SK-N-SH (cell line): ENCODE measurements at regions not wholly inside any gene's neighbourhood (a gene's known extent, or its start where the extent isn't known, plus 50 kb on each side); places are given as distances from the start of the nearest gene placed in this dataset.

Source experiments
- CTCF ChIA-PET: fragments of 300-600, 350-600 bp; formaldehyde crosslinking; extraction: SDS; loops from one replicate; lab custom pipeline; 2021; lab: Yijun Ruan, JAX
- POLR2A ChIA-PET: fragments of 350-600 bp; sonication (Branson Sonifier 250); formaldehyde crosslinking; extraction: SDS; loops from one replicate; lab custom pipeline; 2020; ENCODE audit warnings: antibody characterized with exemption, inconsistent platforms; lab: Yijun Ruan, JAX
- DNase-seq: peaks from one replicate; pipeline ENCODE4 v3.0.0; 2012
- H2AFZ ChIP-seq: fragments of 200-600 bp; sonication (generic); 2 replicates; pipeline ENCODE4 v1.8.1; 2016; ENCODE audit warnings: antibody characterized with exemption, mild to moderate bottlenecking, low read depth
- H3F3A ChIP-seq: fragments of 200-600 bp; sonication (generic); replicated peaks from 2 replicates; pipeline ENCODE3; 2016; ENCODE audit warnings: antibody characterized with exemption, mild to moderate bottlenecking; ENCODE audit not compliant: insufficient read depth
- H3K27ac ChIP-seq, 2 experiments: fragments of 200-500 bp in 1 of 2; fragments of 200-600 bp in 1 of 2; sonication (Bioruptor generic) in 1 of 2; sonication (generic), shearing (Covaris generic) in 1 of 2; 2 replicates each; pipeline versions ENCODE4 v1.5.1 to v1.6.1; 2014 to 2016; ENCODE audit warnings: low read depth in 2 of 2, inconsistent platforms in 1 of 2, low read length in 1 of 2, mild to moderate bottlenecking in 1 of 2, mixed read lengths in 1 of 2
- H3K27me3 ChIP-seq: fragments of 200-600 bp; sonication (generic), shearing (Covaris generic); 2 replicates; pipeline ENCODE4 v1.6.1; 2016; ENCODE audit warnings: mixed run types; ENCODE audit not compliant: insufficient read depth
- H3K36me3 ChIP-seq, 2 experiments: fragments of 200-500 bp in 1 of 2; fragments of 200-600 bp in 1 of 2; sonication (Bioruptor generic) in 1 of 2; sonication (generic) in 1 of 2; replicated peaks in 1 of 2; 2 replicates each; pipeline versions ENCODE3 to v1.5.1; 2014 to 2016; ENCODE audit warnings: low read length in 1 of 2, mild to moderate bottlenecking in 1 of 2; ENCODE audit not compliant: insufficient read depth in 2 of 2, control insufficient read depth in 1 of 2
- H3K4me1 ChIP-seq, 2 experiments: fragments of 200-500 bp in 1 of 2; fragments of 200-600 bp in 1 of 2; sonication (Bioruptor generic) in 1 of 2; sonication (generic), shearing (Covaris generic) in 1 of 2; 2 replicates each; pipeline versions ENCODE4 v1.5.1 to v1.6.1; 2014 to 2016; ENCODE audit warnings: low read depth in 1 of 2, low read length in 1 of 2, mixed run types in 1 of 2; ENCODE audit not compliant: insufficient read depth in 2 of 2, control insufficient read depth in 1 of 2
- H3K4me2 ChIP-seq: fragments of 200-600 bp; sonication (generic), shearing (Covaris generic); 2 replicates; pipeline ENCODE4 v1.6.1; 2017; ENCODE audit warnings: mixed run types
- H3K4me3 ChIP-seq, 2 experiments: fragments of 200-500 bp in 1 of 2; fragments of 200-600 bp in 1 of 2; sonication (Bioruptor generic) in 1 of 2; sonication (generic), shearing (Covaris generic) in 1 of 2; 2 replicates each; pipeline versions ENCODE4 v1.5.1 to v1.8.1; 2014 to 2016; ENCODE audit warnings: low read depth in 2 of 2, inconsistent platforms in 1 of 2, low read length in 1 of 2, mild to moderate bottlenecking in 1 of 2, mixed read lengths in 1 of 2, moderate library complexity in 1 of 2
- H3K79me2 ChIP-seq: fragments of 200-600 bp; sonication (generic); 2 replicates; pipeline ENCODE4 v1.8.1; 2017; ENCODE audit warnings: mild to moderate bottlenecking; ENCODE audit not compliant: insufficient read depth
- H3K9ac ChIP-seq: fragments of 200-600 bp; sonication (generic); 2 replicates; pipeline ENCODE4 v1.6.1; 2017; ENCODE audit warnings: mixed run types
- H3K9me2 ChIP-seq: fragments of 200-600 bp; sonication (generic); 2 replicates; pipeline ENCODE4 v1.6.1; 2017; ENCODE audit warnings: mixed run types
- H3K9me3 ChIP-seq: fragments of 200-600 bp; sonication (generic); 2 replicates; pipeline ENCODE4 v1.6.1; 2017; ENCODE audit warnings: mixed run types, mild to moderate bottlenecking, moderate library complexity
- H4K20me1 ChIP-seq: fragments of 200-600 bp; sonication (generic); 2 replicates; pipeline ENCODE4 v1.6.1; 2017; ENCODE audit warnings: mild to moderate bottlenecking, mixed run types; ENCODE audit not compliant: insufficient read depth
- CHD2 ChIP-seq: fragments of 150-350 bp; IDR thresholded peaks from 2 replicates; pipeline ENCODE4 v1.6.1; 2018; ENCODE audit warnings: low read length; ENCODE audit not compliant: partially characterized antibody
- CTCF ChIP-seq: fragments of 200-600 bp; sonication (generic); IDR thresholded peaks from 2 replicates; pipeline ENCODE4 v1.6.1; 2017; ENCODE audit warnings: antibody characterized with exemption, mild to moderate bottlenecking, moderate library complexity
- ELF1 ChIP-seq: IDR thresholded peaks from 2 replicates; pipeline ENCODE4 v1.4.0; 2012
- EP300 ChIP-seq, 2 experiments: IDR thresholded peaks; 2 replicates each; pipeline versions ENCODE4 v1.4.0 to v1.6.1; 2012; ENCODE audit warnings: borderline replicate concordance in 1 of 2, low read depth in 1 of 2, low read length in 1 of 2
- FOSL2 ChIP-seq: IDR thresholded peaks from 2 replicates; pipeline ENCODE4 v1.4.0; 2012; ENCODE audit warnings: low read depth, mild to moderate bottlenecking, moderate library complexity, borderline replicate concordance
- FOXJ3 ChIP-seq: sonication (generic); formaldehyde crosslinking; IDR thresholded peaks from 2 replicates; pipeline ENCODE4 v1.5.1; 2020; ENCODE audit warnings: mild to moderate bottlenecking, missing genetic modification reagents
- FOXM1 ChIP-seq: IDR thresholded peaks from 2 replicates; pipeline ENCODE4 v1.4.0; 2012; ENCODE audit warnings: low read depth, mild to moderate bottlenecking
- GABPA ChIP-seq: IDR thresholded peaks from 2 replicates; pipeline ENCODE4 v1.4.0; 2012; ENCODE audit warnings: low read depth, mild to moderate bottlenecking
- GATA2 ChIP-seq: sonication (generic); formaldehyde crosslinking; IDR thresholded peaks from 2 replicates; pipeline ENCODE4 v1.5.0; 2020; ENCODE audit warnings: mild to moderate bottlenecking, missing genetic modification reagents
- JUND ChIP-seq: IDR thresholded peaks from 2 replicates; pipeline ENCODE4 v1.4.0; 2012
- MAX ChIP-seq: IDR thresholded peaks from 2 replicates; pipeline ENCODE4 v1.4.0; 2012; ENCODE audit warnings: low read depth
- MEF2A ChIP-seq: IDR thresholded peaks from 2 replicates; pipeline ENCODE4 v1.4.0; 2012; ENCODE audit warnings: low read depth, borderline replicate concordance
- PBX3 ChIP-seq: IDR thresholded peaks from 2 replicates; pipeline ENCODE4; 2012
- POLR2AphosphoS5 ChIP-seq: IDR thresholded peaks from 2 replicates; pipeline ENCODE4 v1.6.1; 2012; ENCODE audit warnings: low read depth, low read length
- RAD21 ChIP-seq: IDR thresholded peaks from 2 replicates; pipeline ENCODE4 v1.6.1; 2012; ENCODE audit warnings: mild to moderate bottlenecking, low read length
- RCOR1 ChIP-seq: fragments of 150-350 bp; IDR thresholded peaks from 2 replicates; pipeline ENCODE4 v1.6.1; 2017; ENCODE audit warnings: antibody characterized with exemption, low read length
- RFX5 ChIP-seq: IDR thresholded peaks from 2 replicates; pipeline ENCODE4 v1.6.1; 2012; ENCODE audit warnings: mild to moderate bottlenecking, improper control_type of control experiment, low read length
- RXRA ChIP-seq: IDR thresholded peaks from 2 replicates; pipeline ENCODE4 v1.4.0; 2012; ENCODE audit warnings: low read depth, mild to moderate bottlenecking, borderline replicate concordance
- SMC3 ChIP-seq: IDR thresholded peaks from 2 replicates; pipeline ENCODE4 v1.6.1; 2012; ENCODE audit warnings: low read depth, low read length, improper control_type of control experiment
- TAF1 ChIP-seq: IDR thresholded peaks from 2 replicates; pipeline ENCODE4 v1.6.1; 2012; ENCODE audit warnings: low read depth, mild to moderate bottlenecking, low read length, moderate library complexity, borderline replicate concordance
- TCF12 ChIP-seq: IDR thresholded peaks from 2 replicates; pipeline ENCODE4 v1.4.0; 2012
- TEAD4 ChIP-seq: IDR thresholded peaks from 2 replicates; pipeline ENCODE4 v1.4.0; 2012; ENCODE audit warnings: mild to moderate bottlenecking, borderline replicate concordance; ENCODE audit not compliant: insufficient read depth
- USF2 ChIP-seq: fragments of 150-350 bp; IDR thresholded peaks from 2 replicates; pipeline ENCODE4 v1.6.1; 2017; ENCODE audit warnings: antibody characterized with exemption, low read length, low read depth, borderline replicate concordance
- WGBS: methylation state at CpG from one replicate; pipeline ENCODE4 v1.1.6; 2017; ENCODE audit warnings: low lambda C conversion rate; 5-methylcytosine and 5-hydroxymethylcytosine counted together

DNA sequence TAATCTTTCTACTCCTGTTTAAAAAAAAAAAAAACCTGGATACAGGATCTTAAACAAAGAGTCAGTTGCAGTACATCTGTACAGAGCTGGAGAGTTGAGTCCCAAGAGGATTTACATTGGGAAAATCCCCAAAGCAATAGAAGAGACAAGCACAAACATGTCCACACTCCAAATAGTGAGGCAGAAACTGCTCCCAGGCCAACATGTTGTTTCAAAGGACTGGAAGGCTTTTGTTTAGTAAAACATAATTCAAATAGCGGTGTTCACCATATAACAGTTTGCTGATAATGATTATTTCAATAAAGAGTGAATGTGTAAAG lies 425.4 kb downstream of the ADGRL2 start:
- Histone ChIP-seq H3K4me2 (no peak overlapping the region), H4K20me1 (no peaks in the 10 kb centered on the region), H3K4me3 (no peak overlapping the region), H3F3A (no peaks in the 10 kb centered on the region), H3K9ac (no peak overlapping the region), H3K79me2 (no peaks in the 10 kb centered on the region), H3K36me3 (no peaks in the 10 kb centered on the region), H3K9me2 (no peaks in the 10 kb centered on the region), H3K27me3 (no peaks in the 10 kb centered on the region), H3K4me1 (peaks cover 0 to 18% of the 10 kb centered on the region in 2 experiments; a peak in 1 of 4 replicates), H3K9me3 (no peaks in the 10 kb centered on the region), H3K27ac (no peak overlapping the region), H2AFZ (no peak overlapping the region)
- TF ChIP-seq CTCF (no peak), FOSL2 (no peak), EP300 (IDR thresholded peaks at IDR 0.05; ENCODE audit: borderline replicate concordance in 1 of 2, low read depth in 1 of 2, low read length in 1 of 2) (no peak), GABPA (no peak), MEF2A (no peak), CHD2 (no peak), FOXJ3 (CRISPR knock-in tag) (no peak), MAX (no peak), ELF1 (no peak), TCF12 (no peak), RFX5 (no peak), FOXM1 (no peak), TAF1 (no peak), JUND (no peak), SMC3 (no peak), POLR2AphosphoS5 (no peak), TEAD4 (no peak), GATA2 (CRISPR knock-in tag) (no peak)
- DNase-seq, result no peak
- ChIA-PET CTCF (no interaction called here), POLR2A (no interaction called here)
- WGBS, result 48% methylated on average over 1 of the region's 1 CpG

DNA sequence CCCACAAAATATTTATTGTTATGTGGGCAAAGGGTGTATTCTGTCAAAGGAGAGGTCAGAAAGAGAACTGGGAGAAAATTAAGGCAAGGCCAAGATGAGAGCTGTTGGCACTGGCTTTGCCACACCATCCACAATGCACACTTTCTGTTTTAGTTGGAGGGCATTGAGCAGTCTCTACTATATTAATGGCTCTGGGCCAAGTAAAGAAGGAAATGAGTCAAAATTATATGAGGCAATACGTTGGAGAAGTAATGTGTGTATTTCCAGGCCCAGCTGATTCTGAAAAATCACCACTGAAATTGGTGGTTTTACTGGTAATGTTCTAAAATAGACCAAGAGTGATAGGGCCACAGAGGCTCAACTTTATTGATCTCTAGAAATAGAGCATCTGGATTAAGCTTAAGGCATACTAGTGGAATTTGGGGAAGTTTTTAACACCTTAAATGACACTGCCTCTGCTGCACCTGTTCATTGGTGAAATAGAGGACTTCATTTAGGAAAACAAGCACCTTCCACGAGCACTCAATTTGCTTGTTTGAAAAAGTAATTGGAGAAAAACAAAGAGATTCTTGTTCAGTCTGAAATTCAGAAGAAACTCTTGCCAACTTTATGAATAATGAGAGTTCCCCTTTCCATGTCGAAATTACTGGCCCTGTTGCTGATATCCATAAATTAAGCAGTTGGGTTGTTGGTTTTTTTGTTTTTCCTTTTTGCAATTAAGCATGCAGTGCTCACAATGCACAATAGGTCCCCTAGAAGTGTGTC lies 424.9 kb downstream of the ADGRL2 start:
- no peaks in the 10 kb centered on the region for H3F3A ChIP-seq
- POLR2A ChIA-PET, result no interaction called here
- H3K9me3 ChIP-seq, result no peaks in the 10 kb centered on the region
- CTCF ChIA-PET, result no interaction called here
- no peak overlapping the region for H3K27ac ChIP-seq
- 32% methylated on average over 3 of the region's 3 CpGs for WGBS
- H3K9ac ChIP-seq, result no peak overlapping the region
- no peak overlapping the region for H3K4me2 ChIP-seq
- no peaks in the 10 kb centered on the region for H3K27me3 ChIP-seq
- peaks cover 0 to 18% of the 10 kb centered on the region in 2 experiments; a peak in 1 of 4 replicates for H3K4me1 ChIP-seq
- no peak overlapping the region for H2AFZ ChIP-seq
- no peak for DNase-seq
- H3K4me3 ChIP-seq, result no peak overlapping the region
- no peaks in the 10 kb centered on the region for H3K9me2 ChIP-seq
- no peaks in the 10 kb centered on the region for H3K79me2 ChIP-seq
- H3K36me3 ChIP-seq, result no peaks in the 10 kb centered on the region
- no peaks in the 10 kb centered on the region for H4K20me1 ChIP-seq
- no peak for TF ChIP-seq MAX
- no peak for TF ChIP-seq EP300 (IDR thresholded peaks at IDR 0.05; ENCODE audit: borderline replicate concordance in 1 of 2, low read depth in 1 of 2, low read length in 1 of 2)
- TF ChIP-seq GABPA, result no peak
- no peak for TF ChIP-seq POLR2AphosphoS5
- TF ChIP-seq RXRA, result no peak
- TF ChIP-seq RFX5, result no peak
- TF ChIP-seq MEF2A, result no peak
- TF ChIP-seq TEAD4, result no peak
- TF ChIP-seq TAF1, result no peak
- TF ChIP-seq PBX3, result no peak
- TF ChIP-seq TCF12, result no peak
- TF ChIP-seq FOXM1, result no peak
- no peak for TF ChIP-seq RCOR1
- no peak for TF ChIP-seq RAD21
- no peak for TF ChIP-seq USF2
